ENCODE measurements at regions not wholly inside any gene's neighbourhood (a gene's known extent, or its start where the extent isn't known, plus 50 kb on each side); places are given as distances from the start of the nearest gene placed in this dataset.
"Not testable (repeated sequence)": the region's sequence is repeated elsewhere in the genome, so short reads cannot be mapped to it uniquely, and the experiment has no call there.

DNA sequence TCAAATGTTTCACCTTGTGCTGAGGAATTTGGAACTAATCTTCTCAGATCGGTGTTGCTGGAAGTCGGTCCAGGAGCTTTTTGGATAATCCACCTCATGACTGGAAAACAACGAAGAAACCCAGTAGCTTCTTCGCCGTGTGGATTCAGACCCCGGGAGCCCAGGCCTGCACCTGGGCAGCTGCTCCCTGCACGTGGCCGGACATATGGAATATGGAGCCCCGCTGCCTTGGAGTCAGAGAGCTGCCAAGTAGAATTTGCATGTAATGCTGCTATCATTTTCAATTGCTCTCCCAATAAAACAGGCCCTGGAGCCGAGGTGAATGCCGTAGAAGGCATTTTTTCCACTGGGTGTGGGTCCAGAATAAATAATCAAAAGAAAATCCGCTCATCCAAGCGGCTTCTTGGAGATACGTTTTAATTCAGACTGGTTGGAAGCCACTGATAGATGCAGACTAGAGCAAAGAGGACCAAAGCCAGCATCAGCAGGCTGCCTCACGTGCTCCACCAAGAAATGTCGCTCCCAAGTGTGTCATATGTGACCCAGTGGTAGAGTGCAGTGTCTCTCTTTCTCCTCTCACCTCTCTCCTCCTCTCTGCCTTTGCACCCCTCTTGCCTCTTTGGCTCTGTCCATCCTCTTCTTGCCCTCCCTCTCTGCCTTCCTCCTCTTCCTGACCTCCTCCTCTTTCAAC is 115.3 kb downstream of the ZNF664 start:
- TF ChIP-seq CTCF (IDR thresholded peaks at IDR 0.05; ENCODE audit: low read depth, low read length, missing control alignments) = no peak
- no peak for DNase-seq (ENCODE audit: low read depth)
- H3K4me3 ChIP-seq (ENCODE audit: low read depth, low read length) = no peak overlapping the region

DNA sequence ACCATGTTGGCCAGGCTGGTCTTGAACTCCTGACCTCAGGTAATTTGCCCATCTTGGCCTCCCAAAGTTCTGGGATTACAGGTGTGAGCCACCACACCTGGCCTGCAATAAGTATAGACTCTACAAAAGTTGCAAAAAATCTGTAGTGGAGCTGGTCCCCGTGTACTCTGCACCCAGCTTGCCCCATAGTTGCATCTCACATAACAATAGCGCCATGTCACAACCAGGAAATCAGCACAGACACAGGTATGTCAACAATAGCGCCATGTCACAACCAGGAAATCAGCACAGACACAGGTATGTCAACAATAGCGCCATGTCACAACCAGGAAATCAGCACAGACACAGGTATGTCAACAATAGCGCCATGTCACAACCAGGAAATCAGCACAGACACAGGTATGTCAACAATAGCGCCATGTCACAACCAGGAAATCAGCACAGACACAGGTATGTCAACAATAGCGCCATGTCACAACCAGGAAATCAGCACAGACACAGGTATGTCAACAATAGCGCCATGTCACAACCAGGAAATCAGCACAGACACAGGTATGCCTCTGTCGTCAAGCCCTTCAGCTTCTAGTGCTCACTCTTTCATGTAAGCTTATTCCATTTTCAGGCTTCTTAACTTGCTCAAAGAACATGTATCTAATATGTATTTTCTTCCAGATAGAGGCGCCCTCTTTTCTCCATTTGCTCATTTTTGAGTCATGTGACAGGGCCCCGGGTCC is 116.3 kb downstream of the ZNF664 start:
- not testable (repeated sequence) for H3K4me3 ChIP-seq (ENCODE audit: low read depth, low read length); DNase-seq (ENCODE audit: low read depth)

DNA sequence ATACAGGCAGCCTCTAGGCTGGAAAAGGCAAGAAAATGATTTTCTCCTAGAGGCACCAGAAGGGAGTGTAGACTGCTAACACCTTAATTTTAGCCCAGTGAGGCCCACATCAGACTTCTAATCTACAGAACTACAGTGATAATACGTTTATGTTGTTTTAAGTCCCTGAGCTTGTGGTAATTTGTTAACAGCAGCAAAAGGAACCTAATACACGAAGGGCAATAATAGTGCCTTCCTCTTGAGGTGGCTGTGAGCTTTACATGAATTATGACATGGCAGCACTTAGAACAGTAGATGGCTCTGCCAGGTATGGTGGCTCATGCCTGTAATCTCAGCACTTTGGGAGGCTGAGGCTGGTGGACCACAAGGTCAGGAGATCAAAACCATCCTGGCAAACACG is 118.8 kb downstream of the ZNF664 start:
- no peak for DNase-seq (ENCODE audit: low read depth)
- no peak for TF ChIP-seq CTCF (IDR thresholded peaks at IDR 0.05; ENCODE audit: low read depth, low read length, missing control alignments)
- H3K4me3 ChIP-seq (ENCODE audit: low read depth, low read length) = no peak overlapping the region

DNA sequence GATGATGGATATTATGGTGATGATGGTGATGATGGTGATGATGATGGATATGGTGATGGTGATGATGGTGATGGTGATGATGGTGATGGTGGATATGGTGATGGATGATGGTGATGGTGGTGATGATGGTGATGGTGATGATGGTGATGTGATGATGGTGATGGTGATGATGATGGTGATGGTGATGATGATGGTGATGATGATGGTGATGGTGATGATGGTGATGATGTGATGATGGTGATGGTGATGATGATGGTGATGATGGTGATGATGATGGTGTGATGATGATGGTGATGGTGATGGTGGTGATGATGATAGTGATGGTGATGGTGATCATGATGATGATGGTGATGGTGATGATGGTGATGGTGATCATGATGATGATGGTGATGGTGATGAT is 119.5 kb downstream of the ZNF664 start:
- H3K4me3 ChIP-seq (ENCODE audit: low read depth, low read length); DNase-seq (ENCODE audit: low read depth): not testable (repeated sequence)

- H3K4me3 ChIP-seq (ENCODE audit: low read depth, low read length) = no peak overlapping the region
- DNase-seq (ENCODE audit: low read depth) = no peak
- TF ChIP-seq CTCF (IDR thresholded peaks at IDR 0.05; ENCODE audit: low read depth, low read length, missing control alignments) = no peak
Observed at GRCh38 chr12:124093297-124093696, 120.3 kb downstream of the ZNF664 start.

DNA sequence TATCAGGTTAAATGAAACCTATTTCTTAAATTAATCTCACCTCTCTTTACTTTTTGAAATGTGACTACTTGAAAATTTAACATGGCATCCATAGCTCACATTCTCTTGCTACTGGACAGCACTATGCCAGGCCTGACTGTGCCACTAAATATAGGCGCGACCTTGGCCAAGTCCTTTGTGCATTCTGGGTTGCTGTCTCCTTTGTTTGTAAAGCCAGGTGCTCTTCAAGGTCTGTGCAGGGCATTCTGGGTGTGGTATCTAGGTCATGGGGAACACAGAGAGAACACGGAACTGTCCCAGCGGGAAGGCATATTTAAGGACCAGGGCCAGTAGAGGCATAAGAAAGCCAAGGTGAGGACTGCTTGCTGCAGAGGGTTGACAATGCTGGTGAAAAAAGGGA is 121.2 kb downstream of the ZNF664 start:
- no peak overlapping the region for H3K4me3 ChIP-seq (ENCODE audit: low read depth, low read length)
- no peak for DNase-seq (ENCODE audit: low read depth)
- no peak for TF ChIP-seq CTCF (IDR thresholded peaks at IDR 0.05; ENCODE audit: low read depth, low read length, missing control alignments)

GRCh38 chr12:124094733-124095132 is 121.7 kb downstream of the ZNF664 start:
- DNase-seq (ENCODE audit: low read depth) = no peak

More at GRCh38 chr12:124094733-124095132, 121.7 kb downstream of the ZNF664 start:
- no peak for TF ChIP-seq CTCF (IDR thresholded peaks at IDR 0.05; ENCODE audit: low read depth, low read length, missing control alignments)
- H3K4me3 ChIP-seq (ENCODE audit: low read depth, low read length) = no peak overlapping the region

All from GM12864 (cell line).